HG03025 (cell line): ENCODE measurements at regions not wholly inside any gene's neighbourhood (a gene's known extent, or its start where the extent isn't known, plus 50 kb on each side); places are given as distances from the start of the nearest gene placed in this dataset.
"Not testable (repeated sequence)": the region's sequence is repeated elsewhere in the genome, so short reads cannot be mapped to it uniquely, and the experiment has no call there.

Experiments used
- ATAC-seq: cut with Tn5 transposase; IDR thresholded peaks from one replicate; pipeline ENCODE4 v1.9.1; 2021; ENCODE audit warnings: mild to moderate bottlenecking, moderate library complexity; ENCODE audit not compliant: unreplicated experiment, low FRiP score

GRCh38 chr5:105274079-105274478, 1711.5 kb upstream of the NUDT12 start:
- no peak for ATAC-seq

DNA sequence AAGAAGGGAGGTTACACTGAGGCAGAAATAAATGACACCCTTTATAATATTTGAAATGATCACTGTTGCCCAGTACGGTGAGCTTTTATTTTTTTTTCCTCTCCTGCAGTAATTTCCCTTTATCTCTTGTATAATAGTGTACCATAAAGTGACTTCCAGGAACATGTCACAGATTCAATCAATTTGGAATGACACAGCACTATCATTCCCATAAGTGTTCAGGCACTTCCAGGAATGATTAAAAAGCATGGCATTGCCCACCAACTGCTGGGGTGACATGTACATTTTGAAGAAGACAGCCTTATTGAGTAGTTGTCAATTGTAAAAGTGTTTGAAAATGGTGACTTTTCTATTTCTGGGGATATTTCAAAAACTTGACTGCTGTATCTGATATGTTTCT, 1700.9 kb upstream of the NUDT12 start:
- ATAC-seq = no peak

GRCh38 chr5:105259581-105260217, 1697.1 kb upstream of the NUDT12 start:
- ATAC-seq = no peak

- no peak for ATAC-seq
Observed at GRCh38 chr5:105238561-105238960, 1676.0 kb upstream of the NUDT12 start.

- ATAC-seq = no peak
Observed at GRCh38 chr5:105230516-105231157, 1668.0 kb upstream of the NUDT12 start.

- ATAC-seq = no peak
Observed at GRCh38 chr5:105218018-105218417, 1655.4 kb upstream of the NUDT12 start.

DNA sequence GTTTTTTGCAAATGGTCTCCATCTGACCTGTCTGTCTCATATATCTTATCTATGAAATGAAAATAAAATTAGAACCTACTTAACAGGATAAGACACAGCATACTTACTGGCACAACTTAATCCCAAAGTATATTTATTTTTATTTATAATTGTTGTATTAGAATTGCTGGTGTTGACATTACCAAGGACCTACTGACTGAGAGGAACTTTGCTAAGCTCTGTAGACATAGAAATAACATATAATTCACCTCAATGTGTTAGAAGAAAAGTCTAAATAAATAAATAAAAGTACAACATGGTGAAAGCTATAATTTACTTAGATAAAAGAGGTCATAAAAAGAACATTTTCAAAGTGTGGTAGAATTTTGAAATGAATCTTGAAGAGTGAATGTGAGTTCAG, 1650.5 kb upstream of the NUDT12 start:
- no peak for ATAC-seq

- ATAC-seq = no peak
Observed at GRCh38 chr5:105207066-105207465, 1644.5 kb upstream of the NUDT12 start.

DNA sequence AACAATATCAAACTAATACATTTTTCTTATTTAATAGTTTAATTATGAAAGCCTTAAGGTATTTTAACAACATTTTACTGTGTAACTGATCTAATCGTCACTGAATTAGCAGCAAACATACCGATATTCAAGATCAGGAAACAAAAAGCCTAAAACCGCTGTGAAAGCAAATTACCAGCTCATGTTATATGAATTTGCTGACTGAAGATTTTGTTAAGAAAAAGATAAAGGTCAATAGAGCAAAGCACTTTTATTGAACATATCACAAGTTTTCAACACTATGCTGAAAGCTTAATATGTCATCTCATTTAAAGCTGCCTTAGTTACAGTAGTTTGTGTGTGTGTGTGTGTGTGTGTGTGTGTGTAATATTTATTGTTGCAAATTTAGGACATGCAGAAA, 1634.9 kb upstream of the NUDT12 start:
- no peak for ATAC-seq

GRCh38 chr5:105195765-105196164, 1633.2 kb upstream of the NUDT12 start:
- no peak for ATAC-seq

DNA sequence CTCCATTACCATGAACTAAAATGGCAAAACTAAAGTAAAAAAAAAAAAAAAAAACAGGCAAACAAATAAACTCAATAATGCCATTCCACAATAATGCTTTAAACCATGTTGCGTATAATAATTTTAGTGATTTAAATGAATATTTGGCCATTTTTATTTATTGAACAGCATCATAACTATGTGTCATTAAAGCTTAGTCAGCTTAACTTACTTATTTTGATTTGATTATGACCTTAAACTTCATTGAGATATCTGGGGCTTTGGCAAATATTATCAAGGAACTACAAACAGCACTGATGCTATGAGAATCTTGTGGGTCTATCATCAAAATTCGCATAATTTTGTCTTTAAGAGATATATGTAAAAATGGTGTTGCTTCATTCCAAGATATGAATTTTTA, 1610.3 kb upstream of the NUDT12 start:
- no peak for ATAC-seq

GRCh38 chr5:105168806-105169205, 1606.2 kb upstream of the NUDT12 start:
- ATAC-seq = no peak

GRCh38 chr5:105167092-105167491, 1604.5 kb upstream of the NUDT12 start:
- no peak for ATAC-seq

GRCh38 chr5:105163547-105163946, 1601.0 kb upstream of the NUDT12 start:
- no peak for ATAC-seq

GRCh38 chr5:105162557-105162956, 1600.0 kb upstream of the NUDT12 start:
- ATAC-seq = not testable (repeated sequence)

DNA sequence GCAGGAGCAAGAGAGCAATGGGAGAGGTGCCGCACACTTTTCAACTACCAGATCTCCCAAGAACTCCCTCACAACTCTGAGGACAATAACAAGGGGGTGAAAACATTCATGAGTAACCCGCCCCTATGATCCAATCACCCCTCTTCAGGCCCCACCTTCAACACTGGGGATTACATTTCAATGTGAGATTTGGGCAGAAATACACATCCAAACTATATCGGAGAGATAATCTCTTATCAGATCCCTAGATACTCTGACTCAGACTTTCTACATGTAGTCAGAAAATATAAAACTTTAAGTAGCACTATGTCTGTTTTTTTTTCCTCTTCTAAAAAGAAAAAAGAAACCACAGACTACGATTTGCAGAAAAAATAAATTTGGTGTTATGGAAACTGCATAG, 1595.9 kb upstream of the NUDT12 start:
- ATAC-seq = no peak

DNA sequence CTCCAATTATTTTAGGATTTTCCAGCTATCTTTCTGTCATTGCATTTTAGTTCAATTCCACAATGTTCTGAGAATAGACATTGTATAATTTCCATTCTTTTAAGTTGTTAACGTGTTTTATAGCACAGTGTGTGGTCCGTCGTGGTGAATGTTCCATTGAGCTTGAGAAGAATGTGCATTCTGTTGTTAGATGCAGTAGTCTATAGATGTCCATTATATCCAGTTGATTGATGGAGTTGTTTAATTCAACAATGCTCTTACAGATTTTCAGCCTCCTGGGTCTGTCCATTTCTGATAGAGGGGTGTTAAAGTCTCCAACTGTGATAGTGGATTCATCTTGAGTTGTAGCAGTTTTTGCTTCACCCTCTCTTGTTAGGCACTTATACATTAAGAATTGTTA, 1587.7 kb upstream of the NUDT12 start:
- no peak for ATAC-seq

DNA sequence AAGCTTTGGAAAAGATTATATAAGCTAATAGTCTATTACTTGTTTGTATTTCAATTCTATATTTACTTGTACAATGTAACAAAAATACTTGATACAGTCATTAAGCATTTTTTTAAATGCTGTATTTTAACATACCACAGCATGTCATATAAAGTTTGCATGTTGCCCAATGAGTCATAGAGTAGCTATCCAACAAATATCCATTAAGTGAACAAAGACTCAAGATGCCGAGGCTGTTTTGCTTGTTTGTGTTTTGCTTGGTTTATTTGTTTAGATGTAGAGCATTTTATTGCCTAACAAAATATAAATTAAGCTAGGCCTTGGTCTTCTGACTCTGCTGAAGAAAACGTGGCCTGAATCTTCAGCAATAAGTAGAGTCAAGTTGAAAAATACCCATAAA, 1584.3 kb upstream of the NUDT12 start:
- ATAC-seq = no peak

DNA sequence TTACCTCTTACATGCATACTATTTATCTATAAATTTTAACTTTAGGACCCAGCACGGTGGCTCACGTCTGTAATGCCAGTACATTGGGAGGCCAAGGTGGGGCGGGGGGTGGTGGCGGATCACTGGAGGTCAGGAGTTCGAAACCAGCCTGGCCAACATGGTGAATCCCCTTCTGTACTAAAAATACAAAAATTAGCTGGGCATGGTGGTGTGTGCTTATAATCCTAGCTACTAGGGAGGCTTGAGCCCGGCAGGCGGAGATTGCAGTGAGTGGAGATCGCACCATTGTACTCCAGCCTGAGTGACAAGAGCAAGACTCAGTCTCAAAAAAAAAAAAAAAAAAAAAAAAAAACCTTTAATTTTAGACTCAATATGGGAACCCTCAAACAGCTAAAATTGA, 1582.6 kb upstream of the NUDT12 start:
- no peak for ATAC-seq

DNA sequence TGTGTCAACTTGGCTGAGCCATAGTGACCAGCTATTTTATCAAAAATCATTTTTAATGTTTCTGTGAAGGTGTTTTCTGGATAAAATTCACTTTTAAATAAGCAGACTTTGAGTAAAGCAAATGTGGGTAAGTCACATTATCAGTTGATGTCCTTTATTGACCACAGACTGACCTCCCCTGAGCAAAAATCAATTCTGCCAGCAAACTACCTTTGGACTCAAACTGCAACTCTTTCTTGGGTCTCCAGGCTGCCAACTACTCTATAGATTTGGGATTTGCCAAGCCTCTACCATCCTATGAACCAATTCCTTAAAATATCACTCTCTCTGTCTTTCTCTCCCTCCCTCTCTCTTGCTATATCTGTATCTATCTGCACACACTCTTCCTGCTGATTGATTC, 1571.7 kb upstream of the NUDT12 start:
- ATAC-seq = no peak

DNA sequence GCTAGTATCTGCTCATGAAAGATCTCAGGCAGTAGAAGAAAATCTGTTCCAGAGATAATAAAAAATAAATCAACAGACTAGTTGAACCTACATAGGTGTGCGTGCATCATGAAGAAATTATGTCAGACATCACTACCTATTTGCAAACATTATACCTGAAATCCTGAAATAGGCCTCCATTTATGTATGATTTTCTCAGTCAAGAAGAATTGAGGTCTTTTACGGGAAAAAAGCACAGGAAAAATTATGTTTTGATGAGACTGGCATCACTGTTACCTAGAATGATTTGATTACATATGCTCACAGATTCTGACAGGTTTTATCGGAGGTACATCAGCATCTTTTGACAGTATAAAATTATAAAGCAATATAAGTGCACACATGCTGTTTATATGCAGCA, 1570.5 kb upstream of the NUDT12 start:
- ATAC-seq = no peak

- ATAC-seq = no peak
Observed at GRCh38 chr5:105132581-105132980, 1570.0 kb upstream of the NUDT12 start.

DNA sequence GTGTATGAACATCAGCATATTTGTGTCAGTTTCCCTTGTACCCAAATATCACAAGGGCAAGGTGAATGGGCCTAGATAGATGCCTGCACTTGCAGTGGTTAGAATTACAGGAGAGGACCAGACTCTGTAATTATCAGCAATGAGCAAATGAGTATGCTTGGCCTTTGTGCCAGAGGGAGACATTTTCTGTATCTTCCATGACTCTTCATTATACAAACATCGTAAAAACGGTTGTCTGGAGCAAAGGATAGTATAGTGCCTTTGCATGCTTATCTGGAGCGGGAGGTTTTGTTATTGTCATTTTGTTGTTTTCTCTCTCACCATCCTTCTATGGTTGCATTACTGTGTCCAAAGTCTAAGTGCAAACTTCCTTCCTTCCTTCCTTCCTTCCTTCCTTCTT, 1568.5 kb upstream of the NUDT12 start:
- ATAC-seq = no peak
